Fibroblast of pulmonary artery (primary cell): ENCODE measurements at regions not wholly inside any gene's neighbourhood (a gene's known extent, or its start where the extent isn't known, plus 50 kb on each side); places are given as distances from the start of the nearest gene placed in this dataset.
A peak's percentile ranks its signal among the peaks of the same experiment; 100 is the strongest.

Experiments used
- DNase-seq: peaks from one replicate; pipeline ENCODE4 v3.0.0-alpha.2; 2010; ENCODE audit warnings: low read depth
- H3K4me3 ChIP-seq: replicated peaks from 2 replicates; pipeline ENCODE4 v1.5.1; 2011; ENCODE audit warnings: low read depth, mild to moderate bottlenecking, control low read depth, low read length, moderate library complexity
- TF ChIP-seq, protein P1 (sequence below): IDR thresholded peaks from 2 replicates; pipeline ENCODE4 v1.5.1; 2011; ENCODE audit warnings: mild to moderate bottlenecking, control low read depth, low read length, inconsistent platforms; ENCODE audit errors: missing control alignments

GRCh38 chr3:117018655-117019054, 309.1 kb downstream of the TUSC7 start:
- DNase-seq, result no peak
- TF ChIP-seq, protein P1, sequence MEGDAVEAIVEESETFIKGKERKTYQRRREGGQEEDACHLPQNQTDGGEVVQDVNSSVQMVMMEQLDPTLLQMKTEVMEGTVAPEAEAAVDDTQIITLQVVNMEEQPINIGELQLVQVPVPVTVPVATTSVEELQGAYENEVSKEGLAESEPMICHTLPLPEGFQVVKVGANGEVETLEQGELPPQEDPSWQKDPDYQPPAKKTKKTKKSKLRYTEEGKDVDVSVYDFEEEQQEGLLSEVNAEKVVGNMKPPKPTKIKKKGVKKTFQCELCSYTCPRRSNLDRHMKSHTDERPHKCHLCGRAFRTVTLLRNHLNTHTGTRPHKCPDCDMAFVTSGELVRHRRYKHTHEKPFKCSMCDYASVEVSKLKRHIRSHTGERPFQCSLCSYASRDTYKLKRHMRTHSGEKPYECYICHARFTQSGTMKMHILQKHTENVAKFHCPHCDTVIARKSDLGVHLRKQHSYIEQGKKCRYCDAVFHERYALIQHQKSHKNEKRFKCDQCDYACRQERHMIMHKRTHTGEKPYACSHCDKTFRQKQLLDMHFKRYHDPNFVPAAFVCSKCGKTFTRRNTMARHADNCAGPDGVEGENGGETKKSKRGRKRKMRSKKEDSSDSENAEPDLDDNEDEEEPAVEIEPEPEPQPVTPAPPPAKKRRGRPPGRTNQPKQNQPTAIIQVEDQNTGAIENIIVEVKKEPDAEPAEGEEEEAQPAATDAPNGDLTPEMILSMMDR, result no peak

GRCh38 chr3:117019082-117019713, 309.6 kb downstream of the TUSC7 start:
- DNase-seq, result peak; percentile 75
- H3K4me3 ChIP-seq, result no peak overlapping the region
- TF ChIP-seq, protein P1, result peak; percentile 90

More at GRCh38 chr3:117018655-117019054, 309.1 kb downstream of the TUSC7 start:
- H3K4me3 ChIP-seq, result no peak overlapping the region

GRCh38 chr3:117026401-117026800, 316.8 kb downstream of the TUSC7 start:
- TF ChIP-seq, protein P1, result no peak
- no peak for DNase-seq
- no peak overlapping the region for H3K4me3 ChIP-seq

DNA sequence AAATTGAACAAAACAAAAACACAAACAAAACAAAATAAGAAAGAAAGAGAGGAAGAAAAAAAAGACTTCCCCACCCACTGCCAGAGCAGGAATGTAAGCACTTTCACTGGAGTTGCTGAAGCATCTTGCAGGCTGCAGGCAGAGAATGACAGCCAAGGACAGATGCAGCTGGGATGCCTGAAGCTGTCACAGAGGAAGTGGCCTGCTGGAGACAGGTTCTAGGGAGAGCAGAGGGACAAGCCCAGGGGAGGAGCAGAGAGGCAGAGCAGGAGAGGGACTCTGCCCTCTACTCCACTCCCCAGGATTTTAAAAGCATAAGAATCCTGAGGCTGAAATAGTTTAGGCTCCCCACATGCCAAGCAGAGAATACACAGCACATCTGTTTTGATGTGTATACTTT, 326.2 kb downstream of the TUSC7 start:
- no peak for DNase-seq
- H3K4me3 ChIP-seq, result no peak overlapping the region
- TF ChIP-seq, protein P1, result no peak

GRCh38 chr3:117036259-117036799, 326.8 kb downstream of the TUSC7 start:
- H3K4me3 ChIP-seq, result no peak overlapping the region
- DNase-seq, result peak; percentile 74
- TF ChIP-seq, protein P1, result no peak

DNA sequence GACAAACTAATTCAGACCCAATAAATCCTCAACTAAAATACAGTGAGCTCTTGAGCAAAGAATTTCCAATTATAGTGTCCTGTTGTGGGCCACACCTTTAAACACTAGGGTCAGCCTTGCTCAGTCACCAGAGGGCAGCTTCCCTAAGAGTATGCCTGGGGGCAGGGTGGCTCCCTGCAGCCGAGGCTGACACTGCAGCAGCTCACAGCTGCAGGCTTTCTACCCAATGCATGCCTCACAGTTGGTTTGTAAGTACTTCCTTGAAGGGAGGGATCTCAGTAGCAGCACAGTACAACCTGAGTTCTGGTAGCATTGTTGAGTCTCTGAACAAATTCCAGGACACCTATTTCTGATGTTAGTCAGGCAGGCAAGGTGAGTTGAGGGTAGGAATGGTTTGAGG, 335.6 kb downstream of the TUSC7 start:
- DNase-seq, result no peak

More for the DNA sequence above, 335.6 kb downstream of the TUSC7 start:
- no peak overlapping the region for H3K4me3 ChIP-seq
- TF ChIP-seq, protein P1, result no peak
